SK-N-SH (cell line): ENCODE measurements at regions not wholly inside any gene's neighbourhood (a gene's known extent, or its start where the extent isn't known, plus 50 kb on each side); places are given as distances from the start of the nearest gene placed in this dataset.

Experiments used
- CTCF ChIA-PET: fragments of 300-600, 350-600 bp; formaldehyde crosslinking; extraction: SDS; loops from one replicate; lab custom pipeline; 2021; lab: Yijun Ruan, JAX
- POLR2A ChIA-PET: fragments of 350-600 bp; sonication (Branson Sonifier 250); formaldehyde crosslinking; extraction: SDS; loops from one replicate; lab custom pipeline; 2020; ENCODE audit warnings: antibody characterized with exemption, inconsistent platforms; lab: Yijun Ruan, JAX
- DNase-seq: peaks from one replicate; pipeline ENCODE4 v3.0.0; 2012
- H2AFZ ChIP-seq: fragments of 200-600 bp; sonication (generic); 2 replicates; pipeline ENCODE4 v1.8.1; 2016; ENCODE audit warnings: antibody characterized with exemption, mild to moderate bottlenecking, low read depth
- H3F3A ChIP-seq: fragments of 200-600 bp; sonication (generic); replicated peaks from 2 replicates; pipeline ENCODE3; 2016; ENCODE audit warnings: antibody characterized with exemption, mild to moderate bottlenecking; ENCODE audit not compliant: insufficient read depth
- H3K27ac ChIP-seq, 2 experiments: fragments of 200-500 bp in 1 of 2; fragments of 200-600 bp in 1 of 2; sonication (Bioruptor generic) in 1 of 2; sonication (generic), shearing (Covaris generic) in 1 of 2; 2 replicates each; pipeline versions ENCODE4 v1.5.1 to v1.6.1; 2014 to 2016; ENCODE audit warnings: low read depth in 2 of 2, inconsistent platforms in 1 of 2, low read length in 1 of 2, mild to moderate bottlenecking in 1 of 2, mixed read lengths in 1 of 2
- H3K27me3 ChIP-seq: fragments of 200-600 bp; sonication (generic), shearing (Covaris generic); 2 replicates; pipeline ENCODE4 v1.6.1; 2016; ENCODE audit warnings: mixed run types; ENCODE audit not compliant: insufficient read depth
- H3K36me3 ChIP-seq, 2 experiments: fragments of 200-500 bp in 1 of 2; fragments of 200-600 bp in 1 of 2; sonication (Bioruptor generic) in 1 of 2; sonication (generic) in 1 of 2; replicated peaks in 1 of 2; 2 replicates each; pipeline versions ENCODE3 to v1.5.1; 2014 to 2016; ENCODE audit warnings: low read length in 1 of 2, mild to moderate bottlenecking in 1 of 2; ENCODE audit not compliant: insufficient read depth in 2 of 2, control insufficient read depth in 1 of 2
- H3K4me1 ChIP-seq, 2 experiments: fragments of 200-500 bp in 1 of 2; fragments of 200-600 bp in 1 of 2; sonication (Bioruptor generic) in 1 of 2; sonication (generic), shearing (Covaris generic) in 1 of 2; 2 replicates each; pipeline versions ENCODE4 v1.5.1 to v1.6.1; 2014 to 2016; ENCODE audit warnings: low read depth in 1 of 2, low read length in 1 of 2, mixed run types in 1 of 2; ENCODE audit not compliant: insufficient read depth in 2 of 2, control insufficient read depth in 1 of 2
- H3K4me2 ChIP-seq: fragments of 200-600 bp; sonication (generic), shearing (Covaris generic); 2 replicates; pipeline ENCODE4 v1.6.1; 2017; ENCODE audit warnings: mixed run types
- H3K4me3 ChIP-seq, 2 experiments: fragments of 200-500 bp in 1 of 2; fragments of 200-600 bp in 1 of 2; sonication (Bioruptor generic) in 1 of 2; sonication (generic), shearing (Covaris generic) in 1 of 2; 2 replicates each; pipeline versions ENCODE4 v1.5.1 to v1.8.1; 2014 to 2016; ENCODE audit warnings: low read depth in 2 of 2, inconsistent platforms in 1 of 2, low read length in 1 of 2, mild to moderate bottlenecking in 1 of 2, mixed read lengths in 1 of 2, moderate library complexity in 1 of 2
- H3K79me2 ChIP-seq: fragments of 200-600 bp; sonication (generic); 2 replicates; pipeline ENCODE4 v1.8.1; 2017; ENCODE audit warnings: mild to moderate bottlenecking; ENCODE audit not compliant: insufficient read depth
- H3K9ac ChIP-seq: fragments of 200-600 bp; sonication (generic); 2 replicates; pipeline ENCODE4 v1.6.1; 2017; ENCODE audit warnings: mixed run types
- H3K9me2 ChIP-seq: fragments of 200-600 bp; sonication (generic); 2 replicates; pipeline ENCODE4 v1.6.1; 2017; ENCODE audit warnings: mixed run types
- H3K9me3 ChIP-seq: fragments of 200-600 bp; sonication (generic); 2 replicates; pipeline ENCODE4 v1.6.1; 2017; ENCODE audit warnings: mixed run types, mild to moderate bottlenecking, moderate library complexity
- H4K20me1 ChIP-seq: fragments of 200-600 bp; sonication (generic); 2 replicates; pipeline ENCODE4 v1.6.1; 2017; ENCODE audit warnings: mild to moderate bottlenecking, mixed run types; ENCODE audit not compliant: insufficient read depth
- ELF1 ChIP-seq: IDR thresholded peaks from 2 replicates; pipeline ENCODE4 v1.4.0; 2012
- FOSL2 ChIP-seq: IDR thresholded peaks from 2 replicates; pipeline ENCODE4 v1.4.0; 2012; ENCODE audit warnings: low read depth, mild to moderate bottlenecking, moderate library complexity, borderline replicate concordance
- FOXJ3 ChIP-seq: sonication (generic); formaldehyde crosslinking; IDR thresholded peaks from 2 replicates; pipeline ENCODE4 v1.5.1; 2020; ENCODE audit warnings: mild to moderate bottlenecking, missing genetic modification reagents
- JUND ChIP-seq: IDR thresholded peaks from 2 replicates; pipeline ENCODE4 v1.4.0; 2012
- NFIC ChIP-seq: IDR thresholded peaks from 2 replicates; pipeline ENCODE4 v1.4.0; 2012; ENCODE audit warnings: borderline replicate concordance
- PBX3 ChIP-seq: IDR thresholded peaks from 2 replicates; pipeline ENCODE4; 2012
- POLR2AphosphoS5 ChIP-seq: IDR thresholded peaks from 2 replicates; pipeline ENCODE4 v1.6.1; 2012; ENCODE audit warnings: low read depth, low read length
- RAD21 ChIP-seq: IDR thresholded peaks from 2 replicates; pipeline ENCODE4 v1.6.1; 2012; ENCODE audit warnings: mild to moderate bottlenecking, low read length
- RCOR1 ChIP-seq: fragments of 150-350 bp; IDR thresholded peaks from 2 replicates; pipeline ENCODE4 v1.6.1; 2017; ENCODE audit warnings: antibody characterized with exemption, low read length
- RFX5 ChIP-seq: IDR thresholded peaks from 2 replicates; pipeline ENCODE4 v1.6.1; 2012; ENCODE audit warnings: mild to moderate bottlenecking, improper control_type of control experiment, low read length
- RXRA ChIP-seq: IDR thresholded peaks from 2 replicates; pipeline ENCODE4 v1.4.0; 2012; ENCODE audit warnings: low read depth, mild to moderate bottlenecking, borderline replicate concordance
- SMC3 ChIP-seq: IDR thresholded peaks from 2 replicates; pipeline ENCODE4 v1.6.1; 2012; ENCODE audit warnings: low read depth, low read length, improper control_type of control experiment
- TAF1 ChIP-seq: IDR thresholded peaks from 2 replicates; pipeline ENCODE4 v1.6.1; 2012; ENCODE audit warnings: low read depth, mild to moderate bottlenecking, low read length, moderate library complexity, borderline replicate concordance
- TCF12 ChIP-seq: IDR thresholded peaks from 2 replicates; pipeline ENCODE4 v1.4.0; 2012
- TEAD4 ChIP-seq: IDR thresholded peaks from 2 replicates; pipeline ENCODE4 v1.4.0; 2012; ENCODE audit warnings: mild to moderate bottlenecking, borderline replicate concordance; ENCODE audit not compliant: insufficient read depth
- USF1 ChIP-seq: IDR thresholded peaks from 2 replicates; pipeline ENCODE4 v1.4.0; 2012; ENCODE audit warnings: low read depth, borderline replicate concordance
- WGBS: methylation state at CpG from one replicate; pipeline ENCODE4 v1.1.6; 2017; ENCODE audit warnings: low lambda C conversion rate; 5-methylcytosine and 5-hydroxymethylcytosine counted together
- TF ChIP-seq, protein P1 (sequence below): IDR thresholded peaks from 2 replicates; pipeline ENCODE4 v1.4.0; 2012; ENCODE audit warnings: low read depth
- TF ChIP-seq, protein P2 (sequence below): IDR thresholded peaks from 2 replicates; pipeline ENCODE4 v1.4.0; 2012; ENCODE audit warnings: low read depth, borderline replicate concordance

DNA sequence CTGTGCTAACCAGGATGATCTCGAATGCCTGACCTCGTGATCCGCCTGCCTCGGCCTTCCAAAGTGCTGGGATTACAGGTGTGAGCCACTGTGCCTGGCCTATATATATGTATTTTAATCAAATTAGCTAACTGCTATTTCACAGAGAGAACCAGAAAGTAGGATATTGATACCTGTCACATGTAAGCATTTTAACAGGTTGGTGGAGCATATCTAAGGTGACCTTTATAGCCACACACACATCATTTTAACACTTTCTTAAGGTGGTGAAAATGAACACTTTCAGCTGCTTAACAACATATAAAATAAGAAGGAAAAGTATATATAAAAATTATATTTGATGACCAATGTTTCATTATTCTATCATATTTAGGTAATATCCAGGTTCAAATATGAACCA, 57.0 kb upstream of the ATF7IP start:
- no peaks in the 10 kb centered on the region for H3K27me3 ChIP-seq
- H4K20me1 ChIP-seq, result no peaks in the 10 kb centered on the region
- no peak overlapping the region for H3K9ac ChIP-seq
- 49% methylated on average over 4 of the region's 4 CpGs for whole genome bisulfite sequencing
- no peak for DNase-seq
- H3K79me2 ChIP-seq, result no peaks in the 10 kb centered on the region
- CTCF ChIA-PET, result no interaction called here
- H3K9me2 ChIP-seq, result no peaks in the 10 kb centered on the region
- no peak overlapping the region for H2AFZ ChIP-seq
- TF ChIP-seq RCOR1 (no peak), RFX5 (no peak), FOSL2 (no peak), FOXJ3 (CRISPR knock-in tag) (no peak), TEAD4 (no peak), RAD21 (no peak)
- TF ChIP-seq, protein P1, sequence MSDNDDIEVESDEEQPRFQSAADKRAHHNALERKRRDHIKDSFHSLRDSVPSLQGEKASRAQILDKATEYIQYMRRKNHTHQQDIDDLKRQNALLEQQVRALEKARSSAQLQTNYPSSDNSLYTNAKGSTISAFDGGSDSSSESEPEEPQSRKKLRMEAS, result no peak
- TF ChIP-seq, protein P2, sequence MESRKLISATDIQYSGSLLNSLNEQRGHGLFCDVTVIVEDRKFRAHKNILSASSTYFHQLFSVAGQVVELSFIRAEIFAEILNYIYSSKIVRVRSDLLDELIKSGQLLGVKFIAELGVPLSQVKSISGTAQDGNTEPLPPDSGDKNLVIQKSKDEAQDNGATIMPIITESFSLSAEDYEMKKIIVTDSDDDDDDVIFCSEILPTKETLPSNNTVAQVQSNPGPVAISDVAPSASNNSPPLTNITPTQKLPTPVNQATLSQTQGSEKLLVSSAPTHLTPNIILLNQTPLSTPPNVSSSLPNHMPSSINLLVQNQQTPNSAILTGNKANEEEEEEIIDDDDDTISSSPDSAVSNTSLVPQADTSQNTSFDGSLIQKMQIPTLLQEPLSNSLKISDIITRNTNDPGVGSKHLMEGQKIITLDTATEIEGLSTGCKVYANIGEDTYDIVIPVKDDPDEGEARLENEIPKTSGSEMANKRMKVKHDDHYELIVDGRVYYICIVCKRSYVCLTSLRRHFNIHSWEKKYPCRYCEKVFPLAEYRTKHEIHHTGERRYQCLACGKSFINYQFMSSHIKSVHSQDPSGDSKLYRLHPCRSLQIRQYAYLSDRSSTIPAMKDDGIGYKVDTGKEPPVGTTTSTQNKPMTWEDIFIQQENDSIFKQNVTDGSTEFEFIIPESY, result no peak
- no peaks in the 10 kb centered on the region for H3K36me3 ChIP-seq
- POLR2A ChIA-PET, result no interaction called here
- H3K9me3 ChIP-seq, result no peaks in the 10 kb centered on the region
- no peaks in the 10 kb centered on the region for H3K4me1 ChIP-seq
- no peak overlapping the region for H3K27ac ChIP-seq
- H3F3A ChIP-seq, result no peaks in the 10 kb centered on the region
- no peak overlapping the region for H3K4me2 ChIP-seq
- H3K4me3 ChIP-seq, result no peak overlapping the region

DNA sequence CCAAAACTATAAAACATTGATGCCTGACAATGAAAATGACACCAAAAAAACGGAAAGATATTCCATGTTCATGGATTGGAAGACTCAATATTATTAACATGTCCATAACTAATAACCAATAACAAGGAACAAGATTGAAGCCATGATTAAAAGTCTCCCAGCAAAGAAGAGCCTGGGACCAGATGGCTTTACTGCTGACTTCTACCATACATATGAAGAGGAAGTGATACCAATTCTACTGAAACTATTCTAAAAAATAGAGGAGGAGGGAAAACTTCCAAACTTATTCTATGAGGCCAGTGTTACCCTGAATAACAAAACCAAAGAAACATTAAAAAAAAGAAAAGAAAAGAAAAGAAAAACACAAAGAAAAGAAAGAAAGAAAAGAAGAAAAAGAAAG, 54.6 kb upstream of the ATF7IP start:
- H3K9me3 ChIP-seq, result no peaks in the 10 kb centered on the region
- H3F3A ChIP-seq, result no peaks in the 10 kb centered on the region
- no peak overlapping the region for H3K27ac ChIP-seq
- TF ChIP-seq TAF1 (no peak), RAD21 (no peak), USF1 (no peak), SMC3 (no peak), JUND (no peak), TCF12 (no peak), ELF1 (no peak), POLR2AphosphoS5 (no peak), RCOR1 (no peak), NFIC (no peak), RXRA (no peak), TEAD4 (no peak), FOSL2 (no peak), PBX3 (no peak)
- TF ChIP-seq, protein P1, result no peak
- TF ChIP-seq, all 33 proteins: peak for 0
- Histone ChIP-seq H3K27me3 (no peaks in the 10 kb centered on the region), H3K9ac (no peak overlapping the region), H4K20me1 (no peaks in the 10 kb centered on the region), H3K4me2 (no peak overlapping the region), H3K4me1 (no peaks in the 10 kb centered on the region), H3K9me2 (no peaks in the 10 kb centered on the region), H3K36me3 (no peaks in the 10 kb centered on the region), H3K4me3 (no peak overlapping the region), H2AFZ (no peak overlapping the region), H3K79me2 (no peaks in the 10 kb centered on the region)
- ChIA-PET CTCF (no interaction called here), POLR2A (no interaction called here)
- no peak for DNase-seq
- WGBS, result 8% methylated on average over 1 of the region's 1 CpG
